ENCODE measurements at regions not wholly inside any gene's neighbourhood (a gene's known extent, or its start where the extent isn't known, plus 50 kb on each side); places are given as distances from the start of the nearest gene placed in this dataset.

DNA sequence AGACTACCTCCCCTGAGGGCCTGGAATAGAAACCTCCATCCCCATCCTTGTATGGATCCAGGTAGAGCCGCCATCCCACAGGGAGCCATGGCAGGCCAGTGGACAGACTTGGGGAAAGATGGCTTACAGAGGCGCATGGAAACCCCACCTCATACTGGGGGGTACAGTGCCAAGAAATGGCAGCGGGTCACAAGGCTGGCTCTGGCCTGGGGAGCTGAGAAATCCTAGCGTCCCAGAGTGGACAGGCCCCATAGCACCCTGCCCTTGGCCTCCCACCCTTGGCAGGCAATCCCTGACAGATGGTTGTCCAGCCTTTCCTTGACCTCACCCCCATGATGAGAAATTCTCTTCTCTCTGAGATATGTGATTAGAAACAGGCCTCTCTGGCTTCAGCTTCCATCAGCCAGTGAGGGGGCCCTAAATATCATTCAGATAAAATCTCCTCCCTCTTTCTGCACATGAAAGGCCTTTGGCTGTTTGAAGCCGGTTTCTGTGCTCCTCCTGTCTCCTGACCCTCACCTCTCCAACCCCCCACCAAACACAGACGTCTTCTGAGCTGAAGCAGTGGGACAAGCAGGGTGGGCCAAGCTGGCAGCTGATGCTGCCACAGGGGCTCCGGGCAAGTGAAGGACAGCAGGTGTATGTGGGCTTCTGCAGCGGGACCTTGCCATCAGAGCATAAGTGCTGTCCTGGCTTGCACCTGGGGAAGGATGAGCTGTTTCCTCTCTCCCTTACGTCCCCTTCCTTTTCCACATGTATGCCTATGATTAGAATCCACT is 204.4 kb upstream of the MAMLD1 start:
- Histone ChIP-seq H3K4me3 (no peak overlapping the region), H2AFZ (ENCODE audit: control insufficient read depth, low read depth, low read length) (no peak overlapping the region), H3K36me3 (ENCODE audit: control insufficient read depth in 2 of 2, insufficient read depth in 2 of 2, low read length in 1 of 2) (no peaks in the 10 kb centered on the region), H3K4me2 (ENCODE audit: control insufficient read depth, insufficient read depth) (no peak overlapping the region), H3K9ac (ENCODE audit: control insufficient read depth, insufficient read depth, low read length) (no peak overlapping the region), H3K27ac (ENCODE audit: control insufficient read depth, insufficient read depth) (no peak overlapping the region), H3K27me3 (replicated peaks in 1 of 2; ENCODE audit: control insufficient read depth in 2 of 2, insufficient read depth in 2 of 2, low read length in 1 of 2) (no peaks in the 10 kb centered on the region), H3K4me1 (ENCODE audit: control insufficient read depth, insufficient read depth, low read length) (no peaks in the 10 kb centered on the region), H3K9me3 (replicated peaks; ENCODE audit: control insufficient read depth, insufficient read depth, low read length) (no peaks in the 10 kb centered on the region), H3K79me2 (ENCODE audit: control insufficient read depth, insufficient read depth, low read length) (no peaks in the 10 kb centered on the region), H4K20me1 (ENCODE audit: control insufficient read depth, insufficient read depth) (no peaks in the 10 kb centered on the region)
- no peak for TF ChIP-seq PAX5 (IDR thresholded peaks at IDR 0.05; ENCODE audit: borderline replicate concordance, low read depth, low read length)
- TF ChIP-seq, protein P1, sequence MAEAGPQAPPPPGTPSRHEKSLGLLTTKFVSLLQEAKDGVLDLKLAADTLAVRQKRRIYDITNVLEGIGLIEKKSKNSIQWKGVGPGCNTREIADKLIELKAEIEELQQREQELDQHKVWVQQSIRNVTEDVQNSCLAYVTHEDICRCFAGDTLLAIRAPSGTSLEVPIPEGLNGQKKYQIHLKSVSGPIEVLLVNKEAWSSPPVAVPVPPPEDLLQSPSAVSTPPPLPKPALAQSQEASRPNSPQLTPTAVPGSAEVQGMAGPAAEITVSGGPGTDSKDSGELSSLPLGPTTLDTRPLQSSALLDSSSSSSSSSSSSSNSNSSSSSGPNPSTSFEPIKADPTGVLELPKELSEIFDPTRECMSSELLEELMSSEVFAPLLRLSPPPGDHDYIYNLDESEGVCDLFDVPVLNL (IDR thresholded peaks at IDR 0.05; ENCODE audit: low read depth, low read length), result no peak
- TF ChIP-seq, protein P2, sequence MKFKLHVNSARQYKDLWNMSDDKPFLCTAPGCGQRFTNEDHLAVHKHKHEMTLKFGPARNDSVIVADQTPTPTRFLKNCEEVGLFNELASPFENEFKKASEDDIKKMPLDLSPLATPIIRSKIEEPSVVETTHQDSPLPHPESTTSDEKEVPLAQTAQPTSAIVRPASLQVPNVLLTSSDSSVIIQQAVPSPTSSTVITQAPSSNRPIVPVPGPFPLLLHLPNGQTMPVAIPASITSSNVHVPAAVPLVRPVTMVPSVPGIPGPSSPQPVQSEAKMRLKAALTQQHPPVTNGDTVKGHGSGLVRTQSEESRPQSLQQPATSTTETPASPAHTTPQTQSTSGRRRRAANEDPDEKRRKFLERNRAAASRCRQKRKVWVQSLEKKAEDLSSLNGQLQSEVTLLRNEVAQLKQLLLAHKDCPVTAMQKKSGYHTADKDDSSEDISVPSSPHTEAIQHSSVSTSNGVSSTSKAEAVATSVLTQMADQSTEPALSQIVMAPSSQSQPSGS (IDR thresholded peaks at IDR 0.05; ENCODE audit: low read length), result no peak
- no peak for TF ChIP-seq SMARCA5 (IDR thresholded peaks at IDR 0.05)
- TF ChIP-seq, protein P3, sequence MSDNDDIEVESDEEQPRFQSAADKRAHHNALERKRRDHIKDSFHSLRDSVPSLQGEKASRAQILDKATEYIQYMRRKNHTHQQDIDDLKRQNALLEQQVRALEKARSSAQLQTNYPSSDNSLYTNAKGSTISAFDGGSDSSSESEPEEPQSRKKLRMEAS (IDR thresholded peaks at IDR 0.05; ENCODE audit: low read depth, low read length), result no peak
- TF ChIP-seq SMAD5 (IDR thresholded peaks at IDR 0.05; ENCODE audit: low read depth), result no peak
- no peak for TF ChIP-seq POLR2AphosphoS2 (IDR thresholded peaks at IDR 0.05; ENCODE audit: low read depth, low read length)
- TF ChIP-seq, protein P4, sequence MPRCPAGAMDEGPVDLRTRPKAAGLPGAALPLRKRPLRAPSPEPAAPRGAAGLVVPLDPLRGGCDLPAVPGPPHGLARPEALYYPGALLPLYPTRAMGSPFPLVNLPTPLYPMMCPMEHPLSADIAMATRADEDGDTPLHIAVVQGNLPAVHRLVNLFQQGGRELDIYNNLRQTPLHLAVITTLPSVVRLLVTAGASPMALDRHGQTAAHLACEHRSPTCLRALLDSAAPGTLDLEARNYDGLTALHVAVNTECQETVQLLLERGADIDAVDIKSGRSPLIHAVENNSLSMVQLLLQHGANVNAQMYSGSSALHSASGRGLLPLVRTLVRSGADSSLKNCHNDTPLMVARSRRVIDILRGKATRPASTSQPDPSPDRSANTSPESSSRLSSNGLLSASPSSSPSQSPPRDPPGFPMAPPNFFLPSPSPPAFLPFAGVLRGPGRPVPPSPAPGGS (IDR thresholded peaks at IDR 0.05; ENCODE audit: borderline replicate concordance, insufficient read depth, low read depth, low read length, poor library complexity, severe bottlenecking), result no peak
- no peak for TF ChIP-seq CBX3 (IDR thresholded peaks at IDR 0.05; ENCODE audit: borderline replicate concordance, low read depth)
- no peak for TF ChIP-seq EZH2 (IDR thresholded peaks at IDR 0.05; ENCODE audit: borderline replicate concordance, control insufficient read depth, low read depth, low read length)
- no peak for TF ChIP-seq NR2C2 (IDR thresholded peaks at IDR 0.05; ENCODE audit: borderline replicate concordance, control insufficient read depth, insufficient read length, low read depth)
- no peak for TF ChIP-seq POLR2AphosphoS5 (IDR thresholded peaks at IDR 0.05; ENCODE audit: low read length)
- TF ChIP-seq BRCA1 (IDR thresholded peaks at IDR 0.05; ENCODE audit: low read depth, low read length), result no peak
- TF ChIP-seq, protein P5, sequence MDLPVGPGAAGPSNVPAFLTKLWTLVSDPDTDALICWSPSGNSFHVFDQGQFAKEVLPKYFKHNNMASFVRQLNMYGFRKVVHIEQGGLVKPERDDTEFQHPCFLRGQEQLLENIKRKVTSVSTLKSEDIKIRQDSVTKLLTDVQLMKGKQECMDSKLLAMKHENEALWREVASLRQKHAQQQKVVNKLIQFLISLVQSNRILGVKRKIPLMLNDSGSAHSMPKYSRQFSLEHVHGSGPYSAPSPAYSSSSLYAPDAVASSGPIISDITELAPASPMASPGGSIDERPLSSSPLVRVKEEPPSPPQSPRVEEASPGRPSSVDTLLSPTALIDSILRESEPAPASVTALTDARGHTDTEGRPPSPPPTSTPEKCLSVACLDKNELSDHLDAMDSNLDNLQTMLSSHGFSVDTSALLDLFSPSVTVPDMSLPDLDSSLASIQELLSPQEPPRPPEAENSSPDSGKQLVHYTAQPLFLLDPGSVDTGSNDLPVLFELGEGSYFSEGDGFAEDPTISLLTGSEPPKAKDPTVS (IDR thresholded peaks at IDR 0.05; ENCODE audit: low read depth, low read length), result no peak
- CTCF ChIA-PET, result no interaction called here
- POLR2A ChIA-PET, result no interaction called here
- in situ Hi-C loops (cut with MboI), result no loop called here
- intact Hi-C loops (cut with micrococcal nuclease; ENCODE audit: unreplicated experiment), result no loop called here
- 13% methylated on average over 9 of the region's 9 CpGs for WGBS (ENCODE audit: insufficient coverage, insufficient replicate concordance, low lambda C conversion rate, missing lambda C conversion rate)
- BruUV-seq (replicated peaks), result no TSS peak
- RAD21 ChIA-PET (ENCODE audit: unreplicated experiment), result no interaction called here
- FAIRE-seq (no peak), DNase-seq (ENCODE audit: low read depth, low spot score) (no peak), ATAC-seq (no peak)
- SMC1A ChIA-PET (ENCODE audit: uncharacterized antibody, unreplicated experiment), result no interaction called here
